NCI-H2081 treated with DMSO at 0.1 percent for 48 hours (cell line): ENCODE measurements at regions not wholly inside any gene's neighbourhood (a gene's known extent, or its start where the extent isn't known, plus 50 kb on each side); places are given as distances from the start of the nearest gene placed in this dataset.

ENCODE experiments used
- DNase-seq: peaks from one replicate; lab custom pipeline; 2025; lab: John Stamatoyannopoulos, UW

DNA sequence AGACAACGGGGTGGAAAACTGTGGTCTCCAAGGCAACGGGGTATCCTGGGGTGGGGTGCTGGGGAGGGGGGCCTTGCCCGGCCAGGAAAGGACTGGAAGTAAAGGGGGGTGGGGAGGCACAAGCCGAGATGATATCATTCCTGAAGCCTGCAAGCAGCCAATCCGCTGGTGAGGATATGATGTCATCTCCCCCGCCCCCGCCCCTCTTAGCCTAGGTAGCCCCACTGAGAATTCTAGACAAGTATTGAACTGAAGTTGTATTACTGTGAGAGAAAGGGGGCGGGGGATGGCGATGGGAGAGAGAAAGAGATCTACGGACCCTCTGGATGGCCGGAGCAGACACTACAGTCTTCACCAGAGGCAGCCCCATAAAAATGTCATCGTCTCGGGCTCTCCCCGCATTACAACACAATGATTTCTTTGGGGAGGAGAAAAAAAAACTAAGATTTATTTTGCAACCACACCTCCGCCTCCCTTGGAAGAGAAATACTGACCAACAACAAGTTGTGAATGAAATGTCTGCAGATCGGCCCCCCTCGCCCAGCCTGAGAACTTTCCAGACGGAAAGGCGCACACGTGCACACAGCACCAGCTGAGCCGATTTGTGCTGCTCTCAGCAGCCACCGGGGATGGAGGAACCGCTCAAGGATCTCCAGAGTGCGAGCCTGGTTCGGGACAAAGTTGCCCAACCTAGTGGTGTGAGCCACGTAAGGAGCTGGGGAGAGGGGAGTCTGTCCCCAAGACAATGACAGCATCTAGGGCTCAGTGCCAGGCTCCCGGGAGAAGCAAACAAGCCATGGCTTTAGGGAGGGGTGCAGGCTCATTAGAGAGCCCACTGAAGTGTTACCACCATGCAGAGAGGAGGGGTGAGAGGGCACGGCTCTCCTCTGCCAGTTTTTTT, 222.1 kb downstream of the SOX9 start:
- DNase-seq = no peak

DNA sequence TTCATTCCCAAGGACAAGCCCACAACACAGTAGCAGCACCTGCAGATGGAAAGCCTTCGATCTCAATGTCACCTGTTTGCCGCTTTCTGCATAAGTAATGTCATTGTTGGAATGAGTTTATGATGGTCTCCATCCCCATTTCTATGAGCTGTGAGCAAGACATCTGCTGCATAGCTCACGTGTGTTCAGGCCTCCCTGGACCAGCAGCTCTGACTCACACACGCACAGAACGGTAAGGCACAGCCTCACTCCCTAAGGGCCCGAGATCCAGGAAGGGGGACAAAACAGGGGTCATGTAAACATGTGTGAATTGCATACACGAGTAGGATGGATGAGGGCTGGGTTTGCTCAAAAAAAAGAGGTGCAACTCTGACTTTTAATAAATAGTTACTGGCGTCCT, 223.1 kb downstream of the SOX9 start:
- DNase-seq = no peak

DNA sequence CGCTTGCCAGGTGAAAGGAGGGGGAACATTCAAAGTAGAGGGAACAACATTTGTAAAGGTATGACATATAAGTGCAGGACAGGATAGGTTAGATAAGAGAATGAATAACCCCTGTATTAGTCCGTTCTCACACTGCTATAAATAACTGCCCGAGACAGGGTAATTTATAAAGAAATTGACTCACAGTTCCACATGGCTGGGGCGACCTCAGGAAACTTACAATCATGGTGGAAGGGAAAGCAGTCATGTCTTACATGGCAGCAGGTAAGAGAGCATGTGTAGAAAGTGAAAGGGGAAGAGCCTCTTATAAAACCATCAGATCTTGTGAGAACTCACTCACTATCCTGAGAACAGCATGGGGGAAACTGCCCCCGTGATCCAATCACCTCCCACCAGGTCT, 223.8 kb downstream of the SOX9 start:
- no peak for DNase-seq

DNA sequence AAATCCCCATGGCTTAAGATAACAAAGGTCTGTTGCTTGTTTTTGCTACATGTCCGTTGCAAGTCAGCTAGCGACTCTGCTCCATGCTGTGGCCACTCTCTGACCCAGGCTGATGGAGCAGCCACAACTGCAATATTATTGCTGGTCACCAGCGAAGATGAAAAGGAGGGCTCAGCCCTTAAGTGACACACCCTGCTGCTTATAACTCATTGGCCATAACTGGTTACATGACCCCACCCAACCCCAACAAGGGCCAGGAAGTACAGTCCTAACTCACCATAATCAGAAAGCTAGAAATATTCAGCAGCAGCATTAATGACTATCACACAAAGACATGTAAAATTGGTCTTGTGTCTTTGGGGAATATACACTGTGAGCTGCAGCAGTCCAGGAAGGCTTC, 224.3 kb downstream of the SOX9 start:
- no peak for DNase-seq

DNA sequence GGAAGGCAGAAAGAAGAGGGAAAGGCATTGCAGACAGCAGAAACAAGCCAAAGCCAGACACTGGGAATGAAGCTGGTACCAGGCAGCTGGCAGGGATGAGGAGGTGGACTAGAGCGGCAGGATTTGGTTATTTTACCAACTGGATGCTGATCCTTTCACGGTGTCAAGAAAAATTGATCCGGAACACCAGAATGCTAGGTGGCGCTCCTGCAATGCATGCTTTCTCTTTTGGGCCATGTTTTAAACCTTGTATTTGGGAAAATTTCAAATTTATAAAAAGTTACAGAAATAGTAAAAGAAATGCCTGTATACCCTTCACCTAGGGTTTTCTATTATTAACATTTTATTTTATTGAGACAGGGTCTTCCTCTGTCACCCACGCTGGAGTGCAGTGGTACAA, 224.7 kb downstream of the SOX9 start:
- no peak for DNase-seq

DNA sequence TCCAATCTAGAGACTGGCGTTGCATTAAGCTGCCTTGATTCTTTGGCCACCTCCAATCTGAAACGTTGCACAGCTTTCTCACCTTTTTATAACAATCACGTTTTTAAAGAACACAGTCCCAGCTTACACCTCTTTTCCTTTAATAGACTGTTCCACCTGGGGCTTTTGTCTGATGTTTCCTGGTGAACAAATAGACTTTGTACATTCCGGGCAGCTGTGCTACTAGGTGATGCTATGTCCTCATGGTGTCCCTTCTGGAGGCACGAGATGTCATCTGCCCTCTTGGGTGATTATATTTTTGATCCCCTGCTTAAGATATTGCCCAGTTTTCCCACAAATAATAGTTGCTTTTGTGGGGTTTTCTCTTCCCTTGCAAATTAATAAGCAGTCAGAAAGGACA, 225.5 kb downstream of the SOX9 start:
- DNase-seq = no peak

DNA sequence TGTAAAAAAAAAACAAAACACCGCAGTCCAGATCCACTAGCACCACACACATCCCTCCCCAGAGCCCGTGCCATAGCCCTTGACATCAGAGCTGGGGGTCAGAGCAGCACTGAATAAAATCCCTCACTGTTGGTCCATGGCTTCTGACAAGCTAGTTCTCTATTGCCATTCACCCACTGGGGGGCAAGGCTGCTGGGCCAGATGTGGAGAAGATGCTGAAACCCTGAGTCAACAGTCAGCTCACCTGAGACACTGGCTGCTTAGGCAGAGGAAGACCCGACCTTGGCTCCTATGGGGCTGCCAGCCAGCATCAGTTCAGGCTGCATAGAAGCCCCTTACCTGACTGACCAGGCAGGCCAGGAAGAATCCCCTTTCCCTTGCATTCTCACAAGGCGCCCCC, 228.2 kb downstream of the SOX9 start:
- no peak for DNase-seq

DNA sequence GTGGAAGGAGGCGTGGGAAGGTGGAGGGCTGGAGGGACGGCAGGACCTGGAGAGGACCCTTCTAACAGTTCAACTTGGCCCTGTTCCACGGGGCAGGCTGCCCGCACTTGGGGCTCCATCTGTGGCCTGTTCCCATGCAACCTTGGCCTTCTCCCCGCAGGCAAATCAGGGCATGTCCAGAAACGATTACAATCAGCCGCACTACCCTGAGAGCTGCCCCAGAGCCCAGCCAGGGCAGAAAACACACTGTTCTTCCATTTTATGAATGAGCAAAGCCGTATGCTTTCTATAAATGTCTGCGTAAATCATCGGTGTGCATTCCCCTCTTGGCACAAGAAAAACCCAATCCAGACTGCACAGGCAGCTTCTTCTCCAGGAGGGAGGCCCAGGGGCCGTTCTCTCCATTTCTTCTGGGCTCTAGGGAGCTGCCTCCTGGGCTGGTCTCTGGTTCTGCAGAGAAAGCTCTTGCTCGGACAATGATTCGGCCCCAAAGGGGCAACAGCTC, 228.7 kb downstream of the SOX9 start:
- no peak for DNase-seq

DNA sequence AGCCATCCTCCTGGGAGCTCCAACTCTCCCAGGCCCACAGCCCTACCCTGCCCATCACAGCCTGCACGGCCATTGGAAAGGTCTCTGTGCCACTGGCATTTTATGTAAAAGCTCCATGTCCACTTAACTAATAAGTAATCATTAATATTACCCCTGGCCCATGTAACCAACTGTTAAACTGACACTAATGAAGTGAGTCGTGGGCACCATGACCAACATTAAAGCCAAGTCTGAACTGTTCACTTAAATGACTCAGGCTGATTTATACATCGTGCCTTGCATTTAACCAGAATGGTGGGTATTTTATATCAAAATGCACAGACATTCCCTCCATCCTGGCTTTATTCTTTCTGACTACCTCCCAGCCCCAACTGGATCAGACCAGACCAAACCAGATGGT, 229.3 kb downstream of the SOX9 start:
- no peak for DNase-seq

DNA sequence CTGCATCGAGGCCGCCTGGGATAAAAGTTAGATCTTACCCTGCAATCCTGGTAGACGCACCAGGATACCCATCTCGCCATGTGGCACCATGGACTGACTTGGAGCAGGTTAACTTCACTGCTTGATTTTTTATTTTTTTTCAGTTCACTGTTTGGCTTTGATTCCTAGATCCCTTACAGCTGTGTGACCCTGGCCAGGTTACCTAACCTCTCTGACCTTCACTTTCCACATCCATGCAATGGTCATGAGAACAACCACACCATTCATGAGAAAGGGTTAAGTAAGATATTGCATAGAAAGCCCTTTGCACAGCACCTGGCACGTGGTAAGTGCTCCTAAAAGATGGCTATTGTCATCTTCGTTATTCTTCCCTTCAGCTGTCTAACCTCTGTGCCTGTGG, 230.5 kb downstream of the SOX9 start:
- DNase-seq = no peak

DNA sequence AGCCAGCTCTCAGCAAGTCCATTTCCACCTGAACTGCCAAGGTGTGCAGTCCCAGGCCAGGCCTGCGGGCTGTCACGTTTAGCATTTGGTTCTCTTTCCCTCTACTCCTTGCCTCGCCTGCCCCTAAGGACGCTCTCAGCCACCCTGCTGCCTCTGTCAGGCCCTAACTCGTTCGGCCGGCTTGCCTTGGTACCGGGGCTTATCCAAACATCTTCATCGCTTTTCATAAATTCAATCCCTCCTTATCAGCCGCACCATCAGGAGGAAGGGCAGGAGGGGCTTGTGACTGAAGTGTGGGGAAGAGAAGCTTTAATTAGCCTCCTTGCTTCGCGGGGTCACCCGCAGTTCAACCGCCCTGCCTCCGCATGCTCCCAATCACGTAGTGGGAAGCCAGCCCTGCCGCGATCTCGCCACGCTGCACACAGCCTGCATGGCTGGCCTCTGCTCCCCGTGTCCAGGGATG, 231.1 kb downstream of the SOX9 start:
- no peak for DNase-seq

DNA sequence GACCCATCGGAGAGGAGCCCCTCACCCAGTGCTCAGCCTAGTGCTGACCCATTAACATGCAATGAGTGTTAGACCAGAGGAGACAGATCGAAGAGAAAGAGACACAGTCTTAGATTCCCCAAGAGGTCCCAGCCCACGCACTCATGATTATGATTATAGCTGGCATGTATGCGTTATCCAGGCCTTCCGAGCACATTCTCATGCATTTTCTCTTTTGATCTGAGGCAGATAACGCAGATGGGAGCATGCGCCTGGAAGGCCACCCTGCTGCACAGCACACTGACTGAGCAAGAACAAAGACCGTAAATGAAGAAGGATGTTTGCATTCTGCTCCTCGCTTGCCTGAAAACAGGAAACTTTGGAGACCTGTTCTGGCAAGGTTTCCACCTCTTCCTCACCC, 232.7 kb downstream of the SOX9 start:
- no peak for DNase-seq

DNA sequence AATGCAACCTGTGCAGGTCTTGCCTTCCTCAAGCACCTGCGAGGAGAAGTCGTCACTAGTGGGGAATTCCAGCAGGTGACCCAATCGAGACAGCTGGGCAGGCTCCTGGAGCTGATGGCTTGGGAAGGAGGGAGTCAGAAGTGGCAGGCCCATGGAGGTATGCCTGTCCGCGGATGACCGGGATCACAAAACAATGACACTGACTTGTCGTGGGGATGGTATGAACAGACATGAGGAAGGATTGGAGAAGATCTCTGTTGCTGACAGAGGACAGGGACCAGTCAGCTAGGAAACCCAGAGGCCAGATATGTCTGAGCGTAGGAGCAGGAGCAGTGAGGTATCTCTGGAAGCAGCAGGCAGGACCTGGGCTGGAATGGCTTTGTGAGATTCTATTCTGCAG, 233.3 kb downstream of the SOX9 start:
- DNase-seq = no peak

DNA sequence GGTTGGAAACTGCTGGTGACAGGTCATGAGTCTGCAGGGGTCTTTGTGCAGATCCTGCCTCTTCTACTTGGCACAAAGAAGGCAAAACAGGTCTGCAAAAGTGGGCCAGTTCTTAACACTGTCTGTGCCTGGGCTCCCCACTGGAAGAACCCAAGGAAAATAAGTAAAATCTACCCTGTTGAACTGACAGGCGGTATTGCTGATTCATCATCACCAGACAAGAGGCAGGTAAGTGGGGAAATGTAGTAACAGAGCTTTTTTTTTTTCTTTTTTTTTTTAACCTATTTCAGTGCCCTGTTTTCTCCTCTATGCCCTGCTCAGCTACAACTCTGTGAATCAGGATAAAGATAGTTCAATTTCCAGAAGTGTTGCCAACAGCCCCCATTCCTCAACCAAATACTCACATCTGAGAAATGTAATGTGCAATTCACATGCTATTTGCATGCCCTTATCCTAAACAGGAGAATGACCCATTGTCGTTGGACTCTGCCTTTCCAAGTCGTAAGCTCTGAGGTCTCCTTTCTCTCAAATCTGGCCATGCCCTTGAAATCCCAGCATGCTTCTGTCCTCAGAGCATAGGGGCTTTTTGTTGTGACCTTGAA, 237.0 kb downstream of the SOX9 start:
- no peak for DNase-seq

DNA sequence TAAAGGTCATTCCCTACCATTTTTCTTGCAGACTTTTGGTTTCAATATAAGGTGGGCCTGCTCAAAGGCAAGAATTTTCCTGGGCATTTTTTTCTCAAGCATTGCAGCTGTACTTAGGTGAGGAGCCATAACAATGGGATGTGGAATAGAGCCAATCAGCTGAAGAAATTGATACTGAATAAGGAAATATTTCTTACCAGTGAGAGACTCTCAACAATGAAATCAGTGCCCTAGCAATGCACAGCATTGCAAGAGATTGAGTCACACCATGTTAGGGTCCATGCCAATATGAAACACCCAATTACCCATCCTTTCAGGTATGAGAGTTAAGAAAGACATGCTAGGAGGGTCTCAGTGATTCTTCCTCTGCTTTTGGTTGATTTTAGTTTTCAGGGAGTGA, 237.6 kb downstream of the SOX9 start:
- DNase-seq = no peak

DNA sequence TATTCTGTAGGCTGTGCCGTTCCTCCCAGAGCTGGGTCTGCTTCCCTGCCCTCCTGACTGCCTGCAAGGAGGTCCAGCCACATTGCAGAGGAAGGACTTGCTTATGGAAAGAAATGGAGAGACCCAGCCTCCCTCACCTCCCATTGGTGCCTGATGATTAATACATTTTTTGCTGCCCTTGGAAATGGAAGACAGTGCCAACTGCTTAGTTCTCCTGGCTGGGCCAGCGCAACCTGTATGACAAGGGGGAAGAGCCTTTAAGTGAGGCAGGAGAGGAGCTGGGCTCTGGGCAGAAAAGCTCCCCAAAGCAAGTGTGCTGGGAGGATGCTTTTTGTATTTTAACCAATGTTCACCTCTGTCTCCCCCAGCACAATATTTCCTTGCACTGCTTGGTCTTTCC, 238.5 kb downstream of the SOX9 start:
- no peak for DNase-seq

DNA sequence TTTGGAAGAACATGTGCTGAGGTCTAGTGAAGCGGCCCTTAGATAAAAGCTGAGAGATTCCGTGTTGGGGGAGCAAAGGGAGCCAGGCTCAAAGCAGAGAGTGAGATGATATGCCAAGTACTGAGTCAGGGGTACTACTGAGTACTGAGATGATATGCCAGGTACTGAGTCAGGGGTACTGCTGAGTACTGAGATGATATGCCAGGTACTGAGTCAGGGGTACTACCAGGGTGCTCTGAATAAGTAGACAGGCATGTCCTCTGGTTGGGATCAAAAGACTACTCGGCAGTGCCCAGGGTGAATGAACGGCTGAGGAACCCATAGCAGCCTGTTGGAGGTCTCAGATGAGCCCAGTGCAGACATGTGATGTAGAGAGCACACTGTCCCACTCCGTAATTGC, 239.0 kb downstream of the SOX9 start:
- no peak for DNase-seq

DNA sequence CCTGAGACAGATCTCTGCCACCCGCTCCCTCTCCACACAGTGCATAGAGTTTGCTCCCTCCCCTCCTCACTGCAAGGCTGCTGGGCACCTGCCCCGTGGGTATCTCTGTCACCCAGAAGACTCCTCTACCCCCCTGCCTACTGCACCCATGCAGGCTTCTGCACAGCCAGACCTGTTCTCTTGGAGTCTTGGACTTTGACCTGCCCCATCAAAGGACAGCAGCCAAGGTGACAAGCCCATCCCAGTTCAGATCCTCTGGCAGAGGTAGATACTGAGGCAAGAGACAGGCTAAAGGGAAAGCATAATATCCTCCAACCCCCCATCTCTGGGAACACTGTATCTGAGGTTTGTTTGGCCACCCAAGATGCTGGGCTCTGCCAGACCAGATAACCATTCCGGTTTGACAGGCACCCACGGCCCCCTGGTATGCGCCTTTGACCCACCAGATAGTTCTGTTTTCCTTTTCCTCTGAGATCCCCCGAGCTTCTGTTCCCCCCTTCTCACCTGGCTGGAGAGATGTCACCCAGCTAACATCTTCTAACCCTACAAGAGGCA, 239.6 kb downstream of the SOX9 start:
- DNase-seq = no peak

DNA sequence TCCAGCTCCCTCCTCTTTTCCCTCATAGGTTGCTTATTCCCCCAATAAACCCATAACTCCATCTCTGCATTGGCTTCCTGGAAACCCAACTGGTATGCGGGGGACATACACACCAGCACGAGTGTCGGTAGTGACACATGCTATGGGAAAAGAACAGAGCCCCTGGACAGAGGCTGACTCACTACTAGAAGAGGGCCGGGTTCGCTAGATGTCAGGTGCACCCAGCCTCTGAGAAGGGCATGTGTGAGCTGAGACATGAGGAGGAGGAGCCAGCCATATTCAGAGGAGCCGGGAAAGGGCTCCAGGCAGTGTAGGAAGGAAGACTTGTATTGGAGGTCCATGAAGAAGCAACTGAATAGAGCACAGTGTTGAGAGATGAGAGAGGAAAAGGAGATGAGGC, 241.1 kb downstream of the SOX9 start:
- no peak for DNase-seq

DNA sequence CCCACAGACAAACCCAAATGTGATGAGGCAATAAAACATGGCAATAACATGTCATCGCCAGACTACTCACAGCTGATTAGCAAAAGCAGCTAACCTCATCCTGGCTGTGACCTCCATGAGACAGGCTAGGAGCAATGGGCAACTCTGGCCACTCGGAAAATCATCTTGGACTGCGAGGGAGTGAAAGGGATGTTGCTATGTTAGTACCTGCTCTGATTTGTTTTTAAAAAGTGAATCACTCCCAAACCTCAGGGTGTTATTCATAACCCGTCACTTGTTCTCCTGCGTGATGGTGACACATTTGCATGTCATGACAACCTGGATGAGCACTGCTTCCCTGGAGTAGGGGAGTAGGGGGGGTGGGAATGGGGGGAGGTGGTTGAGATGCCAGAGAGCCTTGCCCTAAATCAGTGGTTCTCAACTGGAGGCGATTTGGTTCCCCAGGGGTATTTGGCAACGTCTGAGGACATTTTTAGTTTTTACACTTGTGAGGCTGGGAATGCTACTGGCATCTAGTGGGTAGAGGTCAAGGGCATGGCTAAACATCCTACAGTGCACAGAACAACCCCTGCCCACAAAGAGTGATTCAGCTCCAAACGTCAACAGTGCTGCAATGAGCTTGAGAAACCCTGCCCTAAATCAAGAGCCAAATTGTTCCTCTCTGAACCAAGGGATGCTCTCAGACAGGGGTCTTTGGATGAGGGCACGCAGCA, 241.7 kb downstream of the SOX9 start:
- no peak for DNase-seq

DNA sequence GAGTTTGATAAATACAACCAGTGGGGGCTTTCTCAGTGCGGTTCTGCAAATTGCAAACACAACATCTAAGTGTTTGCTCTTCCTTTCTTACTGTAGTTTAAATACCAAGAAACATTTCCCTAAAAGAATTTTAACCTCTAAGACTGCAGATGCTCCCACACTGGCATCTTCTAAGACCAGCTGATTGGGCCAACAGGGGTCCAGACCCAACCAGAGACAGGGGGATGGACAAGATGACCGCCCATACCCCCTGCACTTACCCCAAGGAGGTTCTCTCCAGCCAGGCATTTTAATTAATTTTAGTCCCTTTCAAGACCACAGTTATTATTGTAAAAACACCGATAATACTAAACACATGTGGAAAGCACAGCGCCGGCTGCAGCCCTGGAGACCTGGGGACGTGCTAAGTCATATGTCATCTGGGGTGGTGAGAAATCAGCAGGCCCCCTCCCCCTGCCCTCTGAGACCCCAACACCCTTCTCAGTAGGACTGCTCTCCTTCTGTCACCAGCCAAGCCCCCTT, 242.3 kb downstream of the SOX9 start:
- no peak for DNase-seq

DNA sequence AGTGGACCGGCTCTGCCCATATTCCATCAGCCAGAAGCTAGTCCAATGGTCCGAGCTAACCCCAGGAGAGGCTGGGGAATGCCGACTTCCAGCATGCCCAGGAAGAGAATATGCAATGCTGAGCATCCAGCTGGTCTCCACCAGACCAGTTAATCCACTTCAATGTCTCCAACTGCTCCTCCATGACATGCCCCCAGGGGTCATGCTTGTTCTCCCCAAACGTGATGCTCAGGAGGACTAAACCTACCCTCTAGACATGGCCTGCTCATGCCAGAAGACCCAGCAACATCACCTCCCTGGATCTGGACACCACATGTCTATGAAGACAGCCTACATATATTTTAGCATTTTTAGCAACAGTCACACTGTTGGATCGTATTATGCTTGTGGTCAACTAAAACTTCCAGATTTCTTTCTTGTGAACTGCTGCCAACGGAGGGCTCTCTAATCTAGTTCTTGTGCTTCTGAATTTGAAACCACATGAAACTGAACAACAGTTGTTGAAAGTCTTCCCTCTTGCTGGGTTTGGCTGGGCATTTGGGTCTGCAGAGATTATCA, 245.1 kb downstream of the SOX9 start:
- no peak for DNase-seq
